Activated CD4-positive, alpha-beta T cell treated with anti-CD3 and anti-CD28 coated beads, Interleukin-2, amount 50 U/mL, for 4 hours (primary cell): ENCODE measurements at regions not wholly inside any gene's neighbourhood (a gene's known extent, or its start where the extent isn't known, plus 50 kb on each side); places are given as distances from the start of the nearest gene placed in this dataset.
"Not testable (repeated sequence)": the region's sequence is repeated elsewhere in the genome, so short reads cannot be mapped to it uniquely, and the experiment has no call there.

Experiments used
- DNase-seq, 2 experiments: peaks; one replicate each; pipeline ENCODE4 v3.0.0-alpha.2; 2020

DNA sequence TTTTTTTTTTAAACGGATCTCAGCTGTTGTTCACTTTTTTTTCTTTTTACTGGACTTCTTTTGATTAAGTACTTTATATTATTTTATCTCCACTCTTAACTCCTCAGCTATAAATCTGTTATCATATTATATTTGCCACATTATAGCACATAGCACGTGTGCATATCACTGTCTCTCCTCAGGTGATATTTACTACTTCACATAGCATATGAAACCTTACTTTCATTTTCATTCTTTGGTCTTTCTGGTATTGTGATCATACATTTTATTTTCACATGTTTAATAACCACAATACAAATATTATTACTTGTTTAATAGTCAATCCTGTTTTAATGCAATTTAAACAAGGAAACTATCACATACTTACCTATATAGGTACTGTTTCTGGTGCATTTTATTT is 993.1 kb upstream of the TMEFF2 start:
- no peak for DNase-seq

DNA sequence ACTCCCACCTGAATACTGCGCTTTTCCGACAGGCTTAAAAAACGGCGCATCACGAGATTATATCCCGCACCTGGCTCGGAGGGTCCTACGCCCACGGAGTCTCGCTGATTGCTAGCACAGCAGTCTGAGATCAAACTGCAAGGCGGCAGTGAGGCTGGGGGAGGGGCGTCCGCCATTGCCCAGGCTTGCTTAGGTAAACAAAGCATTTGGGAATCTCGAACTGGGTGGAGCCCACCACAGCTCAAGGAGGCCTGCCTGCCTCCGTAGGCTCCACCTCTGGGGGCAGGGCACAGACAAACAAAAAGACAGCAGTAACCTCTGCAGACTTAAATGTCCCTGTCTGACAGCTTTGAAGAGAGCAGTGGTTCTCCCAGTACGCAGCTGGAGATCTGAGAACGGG is 976.2 kb upstream of the TMEFF2 start:
- DNase-seq, result not testable (repeated sequence)

DNA sequence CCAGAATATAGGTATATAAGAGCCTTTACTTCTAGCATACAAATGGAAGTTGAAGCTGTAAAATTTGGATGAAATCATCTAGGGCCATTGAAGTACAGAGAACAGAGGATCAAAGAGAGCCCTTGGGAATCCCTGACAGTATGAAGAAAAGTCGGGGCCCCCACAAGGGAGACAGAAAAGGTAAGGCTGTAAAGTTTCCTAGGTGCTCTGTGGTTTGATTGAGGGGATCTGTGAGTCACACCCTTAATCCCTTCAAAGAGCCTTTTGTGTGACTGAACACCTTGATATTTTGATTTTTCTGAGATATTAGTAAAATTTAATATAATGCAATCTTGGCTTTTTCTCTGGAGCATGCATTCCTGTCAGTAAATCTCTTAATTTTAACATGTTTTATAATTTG is 961.7 kb upstream of the TMEFF2 start:
- no peak for DNase-seq

GRCh38 chr2:193154076-193154475 is 959.3 kb upstream of the TMEFF2 start:
- DNase-seq, result no peak

DNA sequence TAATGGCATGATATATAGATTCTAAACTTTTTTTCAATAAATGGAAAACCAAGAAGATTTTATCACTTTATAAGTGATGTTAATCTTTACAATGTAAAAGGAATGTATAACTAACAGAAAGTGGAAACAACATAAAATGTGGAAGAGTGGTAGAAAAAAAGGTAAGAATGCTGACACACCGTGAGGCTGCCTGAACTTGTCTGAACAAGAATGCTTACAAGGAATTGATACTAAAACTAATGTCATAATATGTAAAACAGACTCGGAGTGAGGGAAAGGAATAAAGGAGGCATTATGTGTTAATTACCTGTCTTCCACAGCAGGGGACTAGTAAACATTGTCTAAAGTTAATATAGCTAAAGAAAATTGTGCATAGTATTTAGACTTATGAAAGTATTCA is 958.8 kb upstream of the TMEFF2 start:
- no peak for DNase-seq

- not testable (repeated sequence) for DNase-seq
These were observed 947.7 kb upstream of the TMEFF2 start for GRCh38 chr2:193142467-193142866.

GRCh38 chr2:193141998-193142397 is 947.3 kb upstream of the TMEFF2 start:
- DNase-seq, result no peak

DNA sequence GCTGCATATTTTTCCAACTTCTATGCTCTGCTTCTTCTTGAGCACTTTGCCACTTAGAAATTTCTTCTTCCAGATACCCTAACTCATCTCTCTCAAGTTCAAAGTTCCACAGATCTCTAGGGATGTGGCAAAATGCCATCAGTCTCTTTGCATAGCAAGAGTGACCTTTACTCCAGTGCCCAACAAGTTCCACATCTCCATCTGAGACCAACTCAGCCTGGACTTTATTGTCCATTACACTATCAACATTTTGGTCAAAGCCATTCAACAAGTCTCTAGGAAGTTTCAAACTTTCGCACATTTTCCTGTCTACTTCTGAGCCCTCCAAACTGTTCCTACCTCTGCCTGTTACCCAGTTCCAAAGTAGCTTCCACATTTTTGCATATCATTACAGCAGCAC is 946.2 kb upstream of the TMEFF2 start:
- not testable (repeated sequence) for DNase-seq

- DNase-seq, result no peak
These were observed 930.1 kb upstream of the TMEFF2 start for GRCh38 chr2:193124815-193125214.

DNA sequence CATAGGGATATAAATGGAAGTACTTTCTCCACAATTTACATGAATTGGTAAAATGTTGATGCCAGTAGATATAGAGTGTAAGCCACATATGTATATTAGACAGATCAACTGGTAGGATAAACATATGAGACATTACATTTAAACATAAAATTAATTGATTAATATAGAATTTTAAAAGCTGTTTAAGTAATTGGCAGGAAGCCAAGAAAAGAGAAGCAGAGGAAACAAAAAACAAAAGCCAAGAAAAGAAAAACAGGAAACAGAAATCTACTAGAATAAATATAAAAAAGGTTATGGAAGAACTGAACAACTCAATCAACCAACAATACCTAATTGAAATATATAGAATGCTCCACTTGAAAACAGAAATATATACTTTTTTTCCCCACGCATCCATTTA is 920.1 kb upstream of the TMEFF2 start:
- no peak for DNase-seq

DNA sequence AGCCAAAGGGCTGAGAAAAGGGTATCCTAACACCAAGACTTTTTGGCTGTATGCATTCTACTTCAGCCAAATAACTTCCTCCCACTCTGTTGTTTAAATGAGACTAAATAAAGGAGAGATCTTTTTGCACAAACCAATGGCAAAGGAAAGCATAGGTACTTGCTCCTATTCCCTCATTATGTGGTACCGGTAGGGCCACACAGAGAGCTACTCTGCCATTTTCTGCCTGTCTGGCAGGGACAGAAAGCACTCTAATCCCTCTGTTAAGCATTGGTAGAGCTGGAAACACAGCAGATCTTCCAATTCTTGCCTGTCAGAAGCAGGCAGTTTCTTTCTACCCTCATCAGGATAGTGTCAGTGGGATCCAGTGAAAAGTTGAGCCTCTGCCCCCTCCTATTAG is 918.3 kb upstream of the TMEFF2 start:
- no peak for DNase-seq

- no peak for DNase-seq
These were observed 908.3 kb upstream of the TMEFF2 start for GRCh38 chr2:193103064-193103463.

DNA sequence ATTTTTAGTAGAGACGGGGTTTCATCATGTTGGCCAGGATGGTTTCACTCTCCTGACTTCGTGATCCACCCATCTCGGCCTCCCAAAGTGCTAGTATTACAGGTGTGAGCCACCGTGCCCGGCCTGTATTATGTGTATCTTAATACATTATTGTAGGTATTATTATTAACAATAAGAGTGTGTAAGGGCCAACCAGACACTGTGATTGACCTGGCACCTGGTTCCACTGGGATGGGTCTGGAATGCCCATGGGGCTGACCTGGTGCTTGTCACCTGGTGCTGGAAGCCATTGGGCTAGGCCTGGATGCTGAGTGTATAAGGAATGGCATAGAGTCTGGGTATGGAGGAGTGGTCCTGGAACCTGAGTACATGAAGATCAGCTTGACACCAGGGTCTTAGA is 906.9 kb upstream of the TMEFF2 start:
- no peak for DNase-seq

DNA sequence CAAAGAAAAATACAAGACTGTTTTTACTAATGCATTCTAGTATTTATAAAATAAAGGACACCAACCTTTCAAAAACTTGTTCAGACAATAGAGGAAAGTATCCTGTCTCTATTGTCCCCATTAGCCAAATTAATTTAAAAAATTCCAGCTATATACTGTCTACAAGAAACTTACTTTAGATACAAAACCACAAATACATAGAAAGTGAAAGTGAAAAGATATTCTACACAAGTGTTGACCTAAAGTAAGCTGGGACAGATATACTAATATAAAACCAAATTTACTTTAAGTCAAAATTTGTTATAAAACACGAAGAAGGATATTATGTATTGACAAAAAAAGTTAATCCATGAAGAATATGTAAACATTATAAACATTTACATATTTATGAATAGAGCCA is 893.3 kb upstream of the TMEFF2 start:
- no peak for DNase-seq

- DNase-seq, result no peak
These were observed 882.3 kb upstream of the TMEFF2 start for GRCh38 chr2:193076995-193077394.

GRCh38 chr2:193074933-193075332 is 880.2 kb upstream of the TMEFF2 start:
- no peak for DNase-seq

DNA sequence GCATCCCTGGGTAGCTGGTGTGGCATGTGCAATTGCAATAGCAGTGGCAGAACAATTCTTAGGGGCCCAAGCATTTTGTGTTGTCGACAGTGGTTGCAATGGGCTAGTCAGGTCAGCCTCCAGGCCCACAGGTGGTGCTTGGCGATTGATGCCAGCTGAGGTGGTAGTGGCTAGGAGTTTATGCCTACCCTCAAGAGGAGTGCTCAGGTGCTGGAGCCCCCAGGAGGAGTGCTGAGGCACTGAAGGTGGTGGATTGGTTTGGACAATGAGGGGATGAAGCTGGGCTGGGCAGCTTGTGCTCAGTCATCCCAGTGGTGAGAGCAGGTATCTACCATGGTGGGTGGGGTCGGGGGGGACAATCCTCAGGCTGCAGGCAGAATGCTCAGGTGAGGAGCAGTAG is 877.9 kb upstream of the TMEFF2 start:
- no peak for DNase-seq

DNA sequence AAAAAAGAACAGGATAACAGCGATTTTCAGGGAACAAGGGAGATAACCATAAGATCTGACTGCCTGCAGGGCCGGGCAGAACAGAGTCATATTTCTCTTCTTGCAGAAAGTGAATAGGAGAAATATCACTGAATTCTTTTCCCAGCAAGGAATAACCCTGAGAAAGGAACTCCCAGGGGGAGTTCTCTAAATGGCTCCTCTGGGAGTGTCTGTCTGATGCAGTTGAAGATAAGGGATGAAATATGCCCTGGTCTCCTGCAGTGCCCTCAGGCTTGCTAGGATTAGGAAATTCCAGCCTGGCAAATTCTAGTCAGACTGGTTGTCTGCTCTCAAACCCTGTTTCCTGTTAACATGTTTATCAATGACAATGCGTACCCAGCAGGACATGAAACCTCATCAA is 830.8 kb upstream of the TMEFF2 start:
- not testable (repeated sequence) for DNase-seq

- DNase-seq, result no peak
These were observed 830.1 kb upstream of the TMEFF2 start for GRCh38 chr2:193024791-193025190.

DNA sequence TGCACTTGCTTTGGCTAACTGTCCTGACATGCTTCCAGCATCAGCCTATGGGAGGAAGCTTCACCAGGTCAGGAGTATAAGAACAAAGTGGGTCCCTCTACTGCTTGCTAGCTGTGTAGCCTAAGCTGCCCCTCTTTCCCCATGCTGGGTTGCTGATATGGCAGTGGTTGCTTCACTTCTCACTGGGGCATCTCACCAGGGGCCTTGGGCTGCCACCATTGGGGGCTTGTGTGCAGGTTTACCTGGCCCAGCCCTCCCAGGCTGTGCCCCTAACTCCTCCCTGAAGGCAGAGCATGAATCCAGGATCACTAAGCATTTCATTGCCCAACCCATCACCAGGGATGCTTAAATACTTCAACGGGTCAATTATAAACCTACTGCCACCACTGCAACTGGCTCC is 817.1 kb upstream of the TMEFF2 start:
- DNase-seq, result no peak

DNA sequence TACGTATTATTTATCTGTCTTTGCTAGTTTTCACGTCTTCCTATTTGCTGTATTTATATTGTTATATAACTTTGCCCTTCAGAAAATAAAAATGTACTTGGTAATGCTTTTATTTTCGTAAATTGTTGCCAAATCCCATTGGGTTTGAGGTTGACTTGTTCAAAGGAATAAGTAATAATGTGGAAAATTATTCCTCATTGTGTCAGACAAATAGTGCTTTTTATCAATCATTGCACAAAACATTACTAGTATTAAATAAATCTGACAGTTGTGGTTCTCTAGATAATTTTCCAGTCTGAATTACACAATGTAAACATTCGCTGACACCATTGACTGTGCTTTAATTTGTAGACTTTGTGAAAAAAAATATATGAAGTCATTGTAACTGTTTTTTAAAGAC is 798.3 kb upstream of the TMEFF2 start:
- DNase-seq, result no peak

DNA sequence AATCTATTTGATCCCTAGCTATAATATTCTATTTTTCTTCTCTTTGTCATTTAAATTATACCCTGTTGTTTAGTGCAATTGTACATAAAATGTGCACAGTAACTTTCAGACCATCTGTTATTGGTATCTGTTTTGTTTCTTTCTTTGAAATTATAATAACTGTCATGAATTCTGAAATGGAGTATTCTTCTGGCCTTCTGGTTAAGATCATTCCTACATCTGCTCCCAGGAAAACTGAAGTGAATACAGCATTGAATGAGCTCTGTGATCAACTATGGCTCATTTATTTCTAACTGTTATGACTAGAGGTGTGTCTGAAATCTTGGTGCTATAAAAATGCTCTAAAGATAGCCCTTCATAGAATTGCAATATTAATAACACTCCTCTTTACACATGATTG is 788.4 kb upstream of the TMEFF2 start:
- no peak for DNase-seq

GRCh38 chr2:192978395-192978794 is 783.7 kb upstream of the TMEFF2 start:
- DNase-seq, result no peak

DNA sequence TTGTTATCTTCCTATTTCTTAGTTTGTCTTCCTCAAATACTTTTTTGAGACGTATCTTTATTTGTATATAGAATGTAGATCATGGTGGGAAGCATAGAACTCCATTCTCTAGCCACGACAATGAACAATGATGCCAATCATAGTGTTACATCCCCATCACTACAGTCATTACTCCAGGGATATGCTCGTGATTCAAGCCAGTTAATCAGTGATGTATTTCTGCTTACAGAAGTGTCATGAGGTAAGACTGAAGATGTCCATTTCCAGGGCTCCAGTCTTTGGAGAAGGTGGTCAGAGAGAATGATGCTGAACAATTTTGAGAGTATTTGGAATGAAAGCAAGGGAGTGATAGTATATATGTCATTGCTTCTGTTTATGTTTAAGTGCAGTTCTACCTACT is 777.2 kb upstream of the TMEFF2 start:
- DNase-seq, result no peak

DNA sequence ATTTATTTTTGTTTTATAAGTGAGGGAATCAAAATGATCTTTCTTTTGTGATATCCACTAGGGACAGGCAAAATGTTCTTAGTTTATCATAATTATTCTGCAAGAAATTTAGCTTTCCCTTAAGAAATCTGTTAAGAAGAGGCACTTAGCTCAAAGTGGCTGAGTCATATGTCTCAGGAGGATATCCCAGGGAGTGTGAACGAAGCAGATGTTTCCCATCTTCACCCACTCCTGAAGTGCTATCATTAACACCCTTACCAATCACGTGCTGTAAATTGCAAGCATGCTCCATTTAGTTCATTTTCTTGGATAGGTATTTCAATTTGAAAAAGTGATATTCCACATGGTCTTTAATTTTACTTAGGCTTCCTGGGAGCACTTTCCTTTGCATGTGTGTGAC is 774.3 kb upstream of the TMEFF2 start:
- DNase-seq, result no peak

DNA sequence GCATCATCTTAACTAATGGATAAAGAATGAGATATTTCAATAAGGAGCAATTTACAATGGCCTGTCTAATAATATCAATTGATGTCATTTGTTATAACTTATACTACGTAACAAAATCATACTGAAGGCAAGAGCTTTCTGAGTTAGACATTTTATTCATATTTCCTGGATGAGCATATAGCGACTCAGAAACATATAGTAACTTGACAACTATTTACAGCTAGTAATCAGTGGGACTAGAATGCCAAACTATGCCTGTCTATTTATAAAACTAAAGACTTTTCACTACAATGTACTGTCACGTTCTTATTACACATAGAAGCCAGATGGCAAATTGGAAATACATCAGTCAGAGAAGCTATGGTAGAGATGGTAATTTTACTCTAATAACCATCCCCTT is 766.2 kb upstream of the TMEFF2 start:
- DNase-seq, result no peak
